K562 (cell line): ENCODE measurements at regions not wholly inside any gene's neighbourhood (a gene's known extent, or its start where the extent isn't known, plus 50 kb on each side); places are given as distances from the start of the nearest gene placed in this dataset.

ENCODE experiments used
- ATAC-seq: fragments of 200-7000 bp; cut with Tn5 transposase; 3 replicates; pipeline ENCODE4 v1.9.1; 2020; ENCODE audit warnings: moderate library complexity
- BruUV-seq: library from RNA; stranded (reverse); fragments of 400-500 nt; replicated peaks from 2 replicates; lab custom pipeline; 2021; lab: Mats Ljungman, UMichigan
- CTCF ChIA-PET: fragments of 300-600 bp; formaldehyde crosslinking; extraction: SDS; loops from one replicate; lab custom pipeline; 2021; ENCODE audit warnings: low intra/inter-chr PET ratio; lab: Yijun Ruan, JAX
- POLR2A ChIA-PET: fragments of 300-600, 350-650 bp; sonication (Branson Sonifier 250); formaldehyde crosslinking; extraction: SDS; loops from one replicate; lab custom pipeline; 2021; ENCODE audit warnings: antibody characterized with exemption, inconsistent platforms; lab: Yijun Ruan, JAX
- DNase-seq, 4 experiments: peaks; one replicate each; pipeline versions ENCODE4 v3.0.0 to v3.0.0-alpha.2; 2011 to 2018; ENCODE audit warnings: low spot score in 3 of 4, mixed read lengths in 3 of 4; ENCODE audit errors: extremely low read depth in 1 of 4
- FAIRE-seq: peaks from 2 replicates; lab custom pipeline; 2011; peaks lifted over from hg19 to GRCh38; lab: Jason Lieb, UNC
- H2AFZ ChIP-seq: 2 replicates; pipeline ENCODE4 v1.6.0; 2011; ENCODE audit warnings: low read depth, low read length, control low read depth, inconsistent platforms
- H3K27ac ChIP-seq: fragments of 200-600 bp; 3 replicates; pipeline ENCODE4 v1.8.0; 2011; ENCODE audit warnings: low read depth, mild to moderate bottlenecking, control low read depth, inconsistent platforms, low read length, moderate library complexity, mixed read lengths; ENCODE audit errors: extremely low read depth
- H3K27me3 ChIP-seq, 2 experiments: fragments of 300-600 bp in 1 of 2; 2 replicates in 1 of 2; 3 replicates in 1 of 2; pipeline versions ENCODE4 v1.6.0 to v1.8.0; 2011; ENCODE audit warnings: inconsistent platforms in 2 of 2, low read length in 2 of 2, mild to moderate bottlenecking in 1 of 2, mixed read lengths in 1 of 2, moderate library complexity in 1 of 2; ENCODE audit not compliant: control insufficient read depth in 2 of 2, insufficient read depth in 2 of 2
- H3K36me3 ChIP-seq: fragments of 300-600 bp; 3 replicates; pipeline ENCODE4 v1.8.0; 2011; ENCODE audit warnings: mild to moderate bottlenecking, low read length, inconsistent platforms; ENCODE audit not compliant: control insufficient read depth, insufficient read depth
- H3K4me1 ChIP-seq, 2 experiments: fragments of 200-600 bp in 1 of 2; replicated peaks in 1 of 2; 2 replicates in 1 of 2; 3 replicates in 1 of 2; pipeline versions ENCODE4 v1.5.1 to v1.8.0; 2011; ENCODE audit warnings: inconsistent platforms in 2 of 2, low read length in 2 of 2, mild to moderate bottlenecking in 1 of 2, mixed read lengths in 1 of 2, moderate library complexity in 1 of 2; ENCODE audit not compliant: control insufficient read depth in 2 of 2, insufficient read depth in 2 of 2
- H3K4me2 ChIP-seq: 2 replicates; pipeline ENCODE4 v1.6.1; 2011; ENCODE audit warnings: low read length, control low read depth, inconsistent platforms, mixed read lengths; ENCODE audit not compliant: insufficient read depth
- H3K4me3 ChIP-seq: fragments of 200-600 bp; sonication (generic), shearing (Covaris generic); 2 replicates; pipeline ENCODE4 v1.5.1; 2016; ENCODE audit warnings: control low read depth, inconsistent platforms
- H3K79me2 ChIP-seq: fragments of 200-600 bp; 3 replicates; pipeline ENCODE4 v1.8.0; 2011; ENCODE audit warnings: low read length, inconsistent platforms; ENCODE audit not compliant: control insufficient read depth, insufficient read depth
- H3K9ac ChIP-seq, 2 experiments: 2 replicates each; pipeline versions ENCODE4 v1.6.0 to v1.6.1; 2011; ENCODE audit warnings: low read depth in 2 of 2, low read length in 2 of 2, control low read depth in 1 of 2, inconsistent platforms in 1 of 2, mild to moderate bottlenecking in 1 of 2, mixed read lengths in 1 of 2; ENCODE audit not compliant: insufficient read depth in 1 of 2
- H3K9me1 ChIP-seq: one replicate; pipeline ENCODE4 v1.6.0; 2011; ENCODE audit warnings: inconsistent platforms, mild to moderate bottlenecking, low read length, moderate library complexity; ENCODE audit not compliant: control insufficient read depth, insufficient read depth
- H3K9me3 ChIP-seq: replicated peaks from 2 replicates; pipeline ENCODE4 v1.5.1; 2011; ENCODE audit warnings: low read depth, low read length, inconsistent platforms; ENCODE audit not compliant: control insufficient read depth, insufficient read depth
- H4K20me1 ChIP-seq: replicated peaks from 2 replicates; pipeline ENCODE4 v1.6.1; 2011; ENCODE audit warnings: low read length, inconsistent platforms, mixed read lengths; ENCODE audit not compliant: control insufficient read depth, insufficient read depth
- BRCA1 ChIP-seq, 2 experiments: fragments of 450-650 bp in 1 of 2; sonication (generic) in 1 of 2; formaldehyde crosslinking in 1 of 2; IDR thresholded peaks; 2 replicates each; pipeline versions ENCODE4 v1.5.0 to v1.6.1; 2017 to 2020; ENCODE audit warnings: mild to moderate bottlenecking in 1 of 2, missing genetic modification reagents in 1 of 2
- EP300 ChIP-seq: IDR thresholded peaks from 2 replicates; pipeline ENCODE4 v1.6.1; 2012; ENCODE audit warnings: low read length, improper control_type of control experiment
- ETV1 ChIP-seq: fragments of 450-650 bp; conservative IDR thresholded peaks from 2 replicates; pipeline ENCODE4 v1.6.1; 2016; ENCODE audit warnings: missing genetic modification characterization, control low read depth, low read depth, missing compliant biosample characterization
- HDAC2 ChIP-seq: fragments of 450-650 bp; IDR thresholded peaks from 2 replicates; pipeline ENCODE4 v1.6.1; 2016; ENCODE audit warnings: mild to moderate bottlenecking
- HMGN3 ChIP-seq: IDR thresholded peaks from 2 replicates; pipeline ENCODE4 v1.6.1; 2011; ENCODE audit warnings: borderline replicate concordance, low read depth, mild to moderate bottlenecking, mixed read lengths, low read length; ENCODE audit not compliant: insufficient read length; ENCODE audit errors: extremely low read depth
- ILK ChIP-seq: fragments of 450-650 bp; IDR thresholded peaks from 2 replicates; pipeline ENCODE4 v1.6.1; 2016; ENCODE audit warnings: missing genetic modification characterization, low read depth, mild to moderate bottlenecking, missing compliant biosample characterization, moderate library complexity, borderline replicate concordance
- KLF10 ChIP-seq: fragments of 250-450 bp; sonication (Bioruptor Pico); IDR thresholded peaks from 2 replicates; pipeline ENCODE4 v1.6.1; 2021; ENCODE audit warnings: matching md5 sums
- MTA2 ChIP-seq: fragments of 450-650 bp; IDR thresholded peaks from 2 replicates; pipeline ENCODE4 v1.6.1; 2016; ENCODE audit warnings: low read depth
- POLR2A ChIP-seq: fragments of 450-650 bp; conservative IDR thresholded peaks from 2 replicates; pipeline ENCODE4 v1.6.1; 2016
- RAD51 ChIP-seq: fragments of 450-650 bp; IDR thresholded peaks from 2 replicates; pipeline ENCODE4 v1.7.1; 2016; ENCODE audit warnings: low read depth, mild to moderate bottlenecking, borderline replicate concordance
- SIN3A ChIP-seq, 2 experiments: fragments of 150-350 bp in 1 of 2; IDR thresholded peaks; 2 replicates each; pipeline ENCODE4 v1.6.1; 2011 to 2016; ENCODE audit warnings: borderline replicate concordance in 2 of 2, low read depth in 2 of 2, low read length in 2 of 2, mild to moderate bottlenecking in 2 of 2, moderate library complexity in 2 of 2; ENCODE audit not compliant: control insufficient read depth in 1 of 2
- ZNF583 ChIP-seq: fragments of 250-450 bp; sonication (Bioruptor Pico); IDR thresholded peaks from 2 replicates; pipeline ENCODE4 v1.4.0; 2020
- ZNF586 ChIP-seq: fragments of 450-650 bp; formaldehyde crosslinking; conservative IDR thresholded peaks from 2 replicates; pipeline ENCODE4 v1.4.0; 2020; ENCODE audit warnings: mild to moderate bottlenecking, moderate library complexity
- WGBS: fragments of 100-300 bp; shearing (Covaris generic); methylation state at CpG from one replicate; pipeline ENCODE4 v1.1.6; 2016; ENCODE audit warnings: low coverage, mixed read lengths; ENCODE audit not compliant: insufficient coverage; ENCODE audit errors: missing lambda C conversion rate; 5-methylcytosine and 5-hydroxymethylcytosine counted together
- in situ Hi-C: fragments of 300-500 bp; cut with MboI; formaldehyde crosslinking; loops from 4 replicates; pipeline ENCODE4 v1.15.0; 2018; ENCODE audit warnings: inconsistent platforms, mixed read lengths
- intact Hi-C: fragments of 100-400 bp; cut with micrococcal nuclease; formaldehyde crosslinking; loops from 2 replicates; pipeline ENCODE4 v1.14.2; 2022
- TF ChIP-seq, protein P1 (sequence below), 2 experiments: fragments of 450-650 bp; IDR thresholded peaks; 2 replicates each; pipeline ENCODE4 v1.6.1; 2016; ENCODE audit warnings: mild to moderate bottlenecking in 2 of 2, borderline replicate concordance in 1 of 2, low read depth in 1 of 2, moderate library complexity in 1 of 2

DNA sequence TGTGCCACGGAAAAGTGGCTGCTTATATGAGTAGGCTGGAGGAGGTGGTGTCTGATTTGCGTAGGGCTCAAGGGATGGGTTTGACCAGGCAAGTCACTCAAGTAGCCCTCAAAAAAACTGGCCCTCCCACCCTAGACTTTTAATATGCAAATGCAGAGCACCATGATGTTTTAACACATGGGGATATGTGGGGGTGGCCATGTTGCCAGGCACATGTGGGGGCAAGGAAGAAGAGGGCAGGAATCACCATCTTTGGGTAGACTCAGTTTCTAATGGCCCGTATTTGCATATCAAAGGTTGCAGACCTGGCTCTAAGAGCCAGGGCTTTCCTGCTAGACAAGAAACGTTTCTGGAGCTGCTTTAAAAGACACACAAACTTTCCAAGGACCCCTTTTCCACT lies 307.2 kb upstream of the NDN start:
- Histone ChIP-seq H2AFZ (no peak overlapping the region), H3K9me1 (no peaks in the 10 kb centered on the region), H4K20me1 (no peaks in the 10 kb centered on the region), H3K9me3 (no peaks in the 10 kb centered on the region), H3K4me1 (no peaks in the 10 kb centered on the region), H3K27ac (no peak overlapping the region), H3K79me2 (no peaks in the 10 kb centered on the region), H3K36me3 (no peaks in the 10 kb centered on the region), H3K4me3 (no peak overlapping the region), H3K9ac (no peak overlapping the region), H3K27me3 (no peaks in the 10 kb centered on the region), H3K4me2 (no peak overlapping the region)
- intact Hi-C loops (no loop called here), in situ Hi-C loops (no loop called here)
- no peak for FAIRE-seq
- no peak for ATAC-seq
- 0% methylated on average over 3 of the region's 4 CpGs for WGBS
- ChIA-PET POLR2A (no interaction called here), CTCF (no interaction called here)
- no peak for DNase-seq
- BruUV-seq = no TSS peak
- TF ChIP-seq MTA2 = no peak
- no peak for TF ChIP-seq ZNF583 (CRISPR knock-in tag)
- no peak for TF ChIP-seq ETV1
- no peak for TF ChIP-seq EP300
- TF ChIP-seq HMGN3 = no peak
- TF ChIP-seq RAD51 = no peak
- no peak for TF ChIP-seq ILK (tag)
- TF ChIP-seq BRCA1 (IDR thresholded peaks at IDR 0.05) = no peak
- TF ChIP-seq BRCA1 (CRISPR knock-in tag; IDR thresholded peaks at IDR 0.05) = no peak
- no peak for TF ChIP-seq SIN3A (IDR thresholded peaks at IDR 0.05; ENCODE audit: borderline replicate concordance in 2 of 2, control insufficient read depth in 1 of 2, low read depth in 2 of 2, low read length in 2 of 2)
- no peak for TF ChIP-seq KLF10
- TF ChIP-seq ZNF586 = no peak
- TF ChIP-seq POLR2A = no peak
- TF ChIP-seq, protein P1, sequence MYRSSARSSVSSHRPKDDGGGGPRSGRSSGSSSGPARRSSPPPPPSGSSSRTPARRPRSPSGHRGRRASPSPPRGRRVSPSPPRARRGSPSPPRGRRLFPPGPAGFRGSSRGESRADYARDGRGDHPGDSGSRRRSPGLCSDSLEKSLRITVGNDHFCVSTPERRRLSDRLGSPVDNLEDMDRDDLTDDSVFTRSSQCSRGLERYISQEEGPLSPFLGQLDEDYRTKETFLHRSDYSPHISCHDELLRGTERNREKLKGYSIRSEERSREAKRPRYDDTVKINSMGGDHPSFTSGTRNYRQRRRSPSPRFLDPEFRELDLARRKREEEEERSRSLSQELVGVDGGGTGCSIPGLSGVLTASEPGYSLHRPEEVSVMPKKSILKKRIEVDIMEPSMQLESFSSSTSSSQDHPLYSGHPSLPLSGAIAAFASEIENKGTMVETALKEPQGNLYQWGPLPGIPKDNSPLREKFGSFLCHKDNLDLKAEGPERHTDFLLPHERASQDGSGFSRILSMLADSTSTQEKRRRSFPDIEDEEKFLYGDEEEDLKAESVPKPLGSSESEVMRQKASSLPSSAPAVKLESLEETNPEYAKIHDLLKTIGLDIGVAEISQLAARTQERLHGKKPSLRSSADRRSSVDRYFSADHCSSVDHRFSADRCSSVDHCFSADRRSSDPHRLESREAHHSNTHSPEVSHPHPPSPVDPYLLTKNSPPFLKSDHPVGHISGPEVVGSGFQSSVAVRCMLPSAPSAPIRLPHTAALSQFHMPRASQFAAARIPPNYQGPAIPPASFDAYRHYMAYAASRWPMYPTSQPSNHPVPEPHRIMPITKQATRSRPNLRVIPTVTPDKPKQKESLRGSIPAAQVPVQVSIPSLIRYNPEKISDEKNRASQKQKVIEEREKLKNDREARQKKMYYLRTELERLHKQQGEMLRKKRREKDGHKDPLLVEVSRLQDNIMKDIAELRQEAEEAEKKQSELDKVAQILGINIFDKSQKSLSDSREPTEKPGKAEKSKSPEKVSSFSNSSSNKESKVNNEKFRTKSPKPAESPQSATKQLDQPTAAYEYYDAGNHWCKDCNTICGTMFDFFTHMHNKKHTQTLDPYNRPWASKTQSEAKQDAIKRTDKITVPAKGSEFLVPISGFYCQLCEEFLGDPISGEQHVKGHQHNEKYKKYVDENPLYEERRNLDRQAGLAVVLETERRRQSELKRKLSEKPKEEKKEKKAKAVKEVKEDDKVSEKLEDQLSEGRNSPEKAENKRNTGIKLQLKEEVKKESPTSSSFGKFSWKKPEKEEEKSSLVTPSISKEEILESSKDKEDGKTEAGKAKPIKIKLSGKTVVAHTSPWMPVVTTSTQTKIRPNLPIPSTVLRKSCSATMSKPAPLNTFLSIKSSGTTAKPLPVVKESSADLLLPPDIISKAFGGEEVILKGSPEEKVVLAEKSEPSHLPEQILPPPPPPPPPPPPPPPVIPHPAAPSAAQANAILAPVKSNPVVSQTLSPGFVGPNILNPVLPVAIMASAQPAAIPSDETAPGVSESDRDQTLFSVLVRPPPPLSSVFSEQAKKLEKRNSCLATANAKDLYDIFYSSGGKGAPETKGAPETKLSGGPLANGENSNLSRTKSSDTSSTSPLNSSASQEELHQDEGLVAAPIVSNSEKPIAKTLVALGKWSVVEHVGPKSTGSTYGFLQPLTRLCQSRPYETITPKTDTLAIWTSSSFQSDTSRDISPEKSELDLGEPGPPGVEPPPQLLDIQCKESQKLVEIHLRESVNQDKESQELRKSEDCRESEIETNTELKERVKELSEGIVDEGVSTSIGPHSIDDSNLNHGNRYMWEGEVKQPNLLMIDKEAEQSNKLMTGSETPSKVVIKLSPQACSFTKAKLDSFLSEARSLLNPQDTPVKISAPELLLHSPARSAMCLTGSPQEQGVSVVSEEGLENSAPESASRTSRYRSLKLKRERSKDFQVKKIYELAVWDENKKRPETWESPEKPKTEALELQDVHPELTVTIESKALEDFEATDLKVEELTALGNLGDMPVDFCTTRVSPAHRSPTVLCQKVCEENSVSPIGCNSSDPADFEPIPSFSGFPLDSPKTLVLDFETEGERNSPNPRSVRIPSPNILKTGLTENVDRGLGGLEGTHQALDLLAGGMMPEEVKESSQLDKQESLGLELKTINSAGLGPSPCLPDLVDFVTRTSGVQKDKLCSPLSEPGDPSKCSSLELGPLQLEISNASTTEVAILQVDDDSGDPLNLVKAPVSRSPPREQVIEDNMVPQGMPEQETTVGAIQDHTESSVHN (IDR thresholded peaks at IDR 0.05; ENCODE audit: borderline replicate concordance in 1 of 2, low read depth in 1 of 2) = no peak
- no peak for TF ChIP-seq HDAC2
